GM12892 (cell line): ENCODE measurements at regions not wholly inside any gene's neighbourhood (a gene's known extent, or its start where the extent isn't known, plus 50 kb on each side); places are given as distances from the start of the nearest gene placed in this dataset.

ENCODE experiments used
- POLR2A ChIP-seq: IDR thresholded peaks from 2 replicates; pipeline ENCODE4 v1.6.1; 2011; ENCODE audit warnings: low read depth, low read length, control low read depth
- POLR2AphosphoS5 ChIP-seq: IDR thresholded peaks from 2 replicates; pipeline ENCODE4 v1.6.1; 2011; ENCODE audit warnings: low read depth, low read length, control low read depth

DNA sequence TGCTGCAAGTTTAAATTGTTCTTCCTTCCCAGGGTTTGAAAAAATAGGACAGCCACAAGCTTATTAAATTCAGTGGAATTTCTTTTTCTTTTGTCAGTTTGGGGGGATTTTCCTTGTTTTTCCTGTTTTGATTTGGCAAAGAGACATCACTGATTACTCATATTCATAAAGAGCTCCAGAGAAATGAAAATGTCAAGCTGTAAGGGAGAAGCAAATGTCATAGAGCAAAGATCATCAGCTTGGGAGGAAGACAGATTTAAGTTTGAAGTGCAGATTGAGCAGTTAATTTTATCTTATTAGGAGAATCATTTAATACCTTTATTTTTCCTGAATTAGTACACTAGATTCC lies 255.8 kb upstream of the PHYHIPL start:
- no peak for TF ChIP-seq POLR2A
- TF ChIP-seq POLR2AphosphoS5: no peak
